ENCODE measurements at regions not wholly inside any gene's neighbourhood (a gene's known extent, or its start where the extent isn't known, plus 50 kb on each side); places are given as distances from the start of the nearest gene placed in this dataset.

- H3K27ac ChIP-seq (ENCODE audit: low read length in 2 of 2) = no peak overlapping the region
- H3K4me3 ChIP-seq (ENCODE audit: control extremely low read depth in 1 of 5, extremely low read depth in 1 of 5, insufficient read depth in 1 of 5, low read depth in 2 of 5, low read length in 4 of 5) = no peak overlapping the region
- no peak overlapping the region for H3K27ac Mint-ChIP-seq
- 80% methylated on average over 1 of the region's 3 CpGs for WGBS (ENCODE audit: insufficient coverage)
- H3K36me3 ChIP-seq (replicated peaks in 1 of 2; ENCODE audit: control extremely low read depth in 1 of 2, control insufficient read depth in 1 of 2, extremely low read depth in 1 of 2, insufficient read depth in 2 of 2, low read length in 1 of 2) = no peaks in the 10 kb centered on the region
- no peak overlapping the region for H3K9ac ChIP-seq (ENCODE audit: low read length)
- no peak for TF ChIP-seq EZH2 (IDR thresholded peaks at IDR 0.05; ENCODE audit: borderline replicate concordance, insufficient read depth, low read depth, low read length, poor library complexity, severe bottlenecking)
- TF ChIP-seq CTCF (IDR thresholded peaks at IDR 0.05) = no peak
- ChIA-PET CTCF (no interaction called here), POLR2A (no interaction called here)
- H3K9me3 ChIP-seq (ENCODE audit: control extremely low read depth in 1 of 3, control insufficient read depth in 2 of 3, insufficient read depth in 1 of 3, low read length in 2 of 3) = no peaks in the 10 kb centered on the region
- peaks cover 19% of the 10 kb centered on the region for H3K27me3 Mint-ChIP-seq
- no peak overlapping the region for H3K4me3 Mint-ChIP-seq
- intact Hi-C loops (cut with micrococcal nuclease) = no loop called here
- no peaks in the 10 kb centered on the region for H4K20me1 ChIP-seq (ENCODE audit: control insufficient read depth, insufficient read depth, low read length, poor library complexity, severe bottlenecking)
- ATAC-seq (ENCODE audit: low read depth) = no peak
- H3K27me3 ChIP-seq (replicated peaks in 1 of 4; ENCODE audit: control extremely low read depth in 1 of 4, control insufficient read depth in 3 of 4, insufficient read depth in 4 of 4, low read length in 3 of 4) = peaks cover 0 to 3% (median 2%) of the 10 kb centered on the region in 4 experiments
- no peaks in the 10 kb centered on the region for H3K4me1 ChIP-seq (ENCODE audit: control insufficient read depth in 2 of 2, insufficient read depth in 2 of 2, low read length in 2 of 2)
- DNase-seq = no peak
- no peaks in the 10 kb centered on the region for H3K9me3 Mint-ChIP-seq (ENCODE audit: insufficient read depth)
- no peak overlapping the region for H2AFZ ChIP-seq (ENCODE audit: insufficient read depth, low read depth, low read length, poor library complexity, severe bottlenecking)
- no peaks in the 10 kb centered on the region for H3K79me2 ChIP-seq (ENCODE audit: control insufficient read depth, insufficient read depth, low read length)
- H3K4me1 Mint-ChIP-seq = no peaks in the 10 kb centered on the region
- H3K4me2 ChIP-seq (replicated peaks; ENCODE audit: low read depth, low read length, poor library complexity, severe bottlenecking) = no peak overlapping the region
Observed at GRCh38 chr6:43870660-43871061, 100.7 kb downstream of the VEGFA start.

- Histone ChIP-seq H3K4me1 (ENCODE audit: control insufficient read depth in 2 of 2, insufficient read depth in 2 of 2, low read length in 2 of 2) (no peaks in the 10 kb centered on the region), H3K9ac (ENCODE audit: low read length) (no peak overlapping the region), H3K9me3 (ENCODE audit: control extremely low read depth in 1 of 3, control insufficient read depth in 2 of 3, insufficient read depth in 1 of 3, low read length in 2 of 3) (no peaks in the 10 kb centered on the region), H3K36me3 (replicated peaks in 1 of 2; ENCODE audit: control extremely low read depth in 1 of 2, control insufficient read depth in 1 of 2, extremely low read depth in 1 of 2, insufficient read depth in 2 of 2, low read length in 1 of 2) (no peaks in the 10 kb centered on the region), H3K4me2 (replicated peaks; ENCODE audit: low read depth, low read length, poor library complexity, severe bottlenecking) (no peak overlapping the region), H3K79me2 (ENCODE audit: control insufficient read depth, insufficient read depth, low read length) (no peaks in the 10 kb centered on the region), H2AFZ (ENCODE audit: insufficient read depth, low read depth, low read length, poor library complexity, severe bottlenecking) (no peak overlapping the region), H3K27ac (ENCODE audit: low read length in 2 of 2) (no peak overlapping the region), H3K4me3 (ENCODE audit: control extremely low read depth in 1 of 5, extremely low read depth in 1 of 5, insufficient read depth in 1 of 5, low read depth in 2 of 5, low read length in 4 of 5) (no peak overlapping the region), H4K20me1 (ENCODE audit: control insufficient read depth, insufficient read depth, low read length, poor library complexity, severe bottlenecking) (no peaks in the 10 kb centered on the region), H3K27me3 (replicated peaks in 1 of 4; ENCODE audit: control extremely low read depth in 1 of 4, control insufficient read depth in 3 of 4, insufficient read depth in 4 of 4, low read length in 3 of 4) (peaks cover 0 to 4% (median 2%) of the 10 kb centered on the region in 4 experiments)
- Mint-ChIP-seq H3K27me3 (peaks cover 22% of the 10 kb centered on the region), H3K27ac (no peak overlapping the region), H3K9me3 (ENCODE audit: insufficient read depth) (no peaks in the 10 kb centered on the region), H3K4me3 (no peak overlapping the region), H3K4me1 (no peaks in the 10 kb centered on the region)
- intact Hi-C loops (cut with micrococcal nuclease) = no loop called here
- ChIA-PET POLR2A (no interaction called here), CTCF (no interaction called here)
- TF ChIP-seq EZH2 (IDR thresholded peaks at IDR 0.05; ENCODE audit: borderline replicate concordance, insufficient read depth, low read depth, low read length, poor library complexity, severe bottlenecking) (no peak), CTCF (IDR thresholded peaks at IDR 0.05) (no peak)
- ATAC-seq (ENCODE audit: low read depth) (no peak), DNase-seq (no peak)
- WGBS (ENCODE audit: insufficient coverage) = 72% methylated on average over 5 of the region's 8 CpGs
Observed at GRCh38 chr6:43869792-43870659, 100.0 kb downstream of the VEGFA start.

All from B cell (primary cell).